Tibial nerve (tissue), 4 donors: ENCODE measurements at regions not wholly inside any gene's neighbourhood (a gene's known extent, or its start where the extent isn't known, plus 50 kb on each side); places are given as distances from the start of the nearest gene placed in this dataset.

Experiments used
- DNase-seq, 2 donors: peaks; one replicate each; pipeline ENCODE4 v3.0.0-alpha.2; 2019; ENCODE audit warnings: low spot score in 2 of 2
- H3K27ac ChIP-seq, 4 donors: fragments of 200-600 bp; sonication (generic) in 3 of 4; one replicate each; pipeline ENCODE4 v1.5.1; 2017 to 2019; ENCODE audit warnings: mild to moderate bottlenecking in 1 of 4
- H3K27me3 ChIP-seq, 2 donors: fragments of 200-600 bp; sonication (generic) in 1 of 2; one replicate each; pipeline versions ENCODE4 v1.5.1 to v1.6.0; 2017 to 2019
- H3K36me3 ChIP-seq, 3 donors: fragments of 200-600 bp; sonication (generic); one replicate each; pipeline ENCODE4 v1.5.1; 2018 to 2019
- H3K4me1 ChIP-seq, 4 donors: fragments of 200-600 bp; sonication (generic) in 3 of 4; one replicate each; pipeline ENCODE4 v1.5.1; 2017 to 2019
- H3K4me3 ChIP-seq, 4 donors: fragments of 200-600 bp; sonication (generic) in 3 of 4; one replicate each; pipeline ENCODE4 v1.5.1; 2017 to 2019; ENCODE audit warnings: mild to moderate bottlenecking in 1 of 4, moderate library complexity in 1 of 4
- H3K9me3 ChIP-seq, 4 donors: fragments of 200-600 bp; sonication (generic) in 3 of 4; one replicate each; pipeline ENCODE4 v1.5.1; 2017 to 2019
- EP300 ChIP-seq, 2 donors: sonication (generic); formaldehyde crosslinking; IDR thresholded peaks; one replicate each; pipeline ENCODE4 v1.6.1; 2017; ENCODE audit warnings: antibody characterized with exemption in 2 of 2, mild to moderate bottlenecking in 1 of 2
- POLR2A ChIP-seq, 2 donors: fragments of 450-650 bp; IDR thresholded peaks; one replicate each; pipeline ENCODE4 v1.6.1; 2017; ENCODE audit warnings: antibody characterized with exemption in 2 of 2, mild to moderate bottlenecking in 2 of 2, moderate library complexity in 2 of 2
- WGBS, 2 donors: methylation state at CpG; one replicate each; pipeline ENCODE4 v1.1.5; 2018; 5-methylcytosine and 5-hydroxymethylcytosine counted together
- TF ChIP-seq, protein P1 (sequence below), 5 experiments: fragments of 200-600 bp in 3 of 5; fragments of 450-650 bp in 2 of 5; sonication (generic) in 3 of 5; IDR thresholded peaks; one replicate each; pipeline ENCODE4 v1.5.1; 2016 to 2019; ENCODE audit warnings: antibody characterized with exemption in 5 of 5, mild to moderate bottlenecking in 3 of 5, moderate library complexity in 2 of 5

DNA sequence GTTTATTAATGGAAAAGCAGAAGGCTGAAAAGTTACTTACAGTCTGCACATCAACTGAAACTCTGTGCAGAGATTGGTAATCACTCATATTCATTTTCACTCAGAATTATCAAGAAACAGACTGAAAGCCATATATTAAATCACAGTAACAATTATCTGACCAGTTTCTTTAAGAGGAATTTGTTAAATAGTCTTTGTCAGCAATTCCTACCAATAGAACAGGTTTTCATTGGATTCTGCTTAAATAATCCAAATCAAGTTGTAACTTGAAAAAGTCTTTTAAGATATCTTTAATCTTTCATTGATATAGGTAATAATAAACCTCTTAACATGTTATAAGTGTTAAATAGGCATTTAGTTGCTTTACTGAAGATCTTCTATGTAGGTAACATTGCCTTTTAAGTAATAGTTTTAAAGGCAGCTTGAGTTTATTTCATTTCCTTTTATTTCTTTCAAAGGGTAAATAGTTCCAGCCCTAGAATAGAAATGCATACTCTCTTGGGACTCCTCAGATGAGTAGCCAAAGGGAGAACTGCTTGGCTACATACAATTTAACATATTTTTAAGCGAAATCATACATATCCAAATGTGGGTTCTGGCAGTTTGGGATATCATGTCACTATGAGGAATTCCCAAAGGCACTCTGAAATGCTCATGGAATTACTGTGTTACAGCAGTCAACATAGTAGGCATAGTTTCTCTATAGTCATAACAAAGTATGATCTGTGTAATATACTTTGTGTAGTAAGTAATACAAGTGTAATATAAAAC is 326.0 kb upstream of the SPRY2 start:
- H3K9me3 ChIP-seq = peaks cover 0 to 10% (median under 1%) of the 10 kb centered on the region in 4 donors
- no peak overlapping the region for H3K27ac ChIP-seq
- H3K36me3 ChIP-seq = no peaks in the 10 kb centered on the region
- H3K27me3 ChIP-seq = no peaks in the 10 kb centered on the region
- no peak overlapping the region for H3K4me3 ChIP-seq
- H3K4me1 ChIP-seq = no peaks in the 10 kb centered on the region
- TF ChIP-seq POLR2A (IDR thresholded peaks at IDR 0.05) (no peak), EP300 (IDR thresholded peaks at IDR 0.05) (no peak)
- TF ChIP-seq, protein P1, sequence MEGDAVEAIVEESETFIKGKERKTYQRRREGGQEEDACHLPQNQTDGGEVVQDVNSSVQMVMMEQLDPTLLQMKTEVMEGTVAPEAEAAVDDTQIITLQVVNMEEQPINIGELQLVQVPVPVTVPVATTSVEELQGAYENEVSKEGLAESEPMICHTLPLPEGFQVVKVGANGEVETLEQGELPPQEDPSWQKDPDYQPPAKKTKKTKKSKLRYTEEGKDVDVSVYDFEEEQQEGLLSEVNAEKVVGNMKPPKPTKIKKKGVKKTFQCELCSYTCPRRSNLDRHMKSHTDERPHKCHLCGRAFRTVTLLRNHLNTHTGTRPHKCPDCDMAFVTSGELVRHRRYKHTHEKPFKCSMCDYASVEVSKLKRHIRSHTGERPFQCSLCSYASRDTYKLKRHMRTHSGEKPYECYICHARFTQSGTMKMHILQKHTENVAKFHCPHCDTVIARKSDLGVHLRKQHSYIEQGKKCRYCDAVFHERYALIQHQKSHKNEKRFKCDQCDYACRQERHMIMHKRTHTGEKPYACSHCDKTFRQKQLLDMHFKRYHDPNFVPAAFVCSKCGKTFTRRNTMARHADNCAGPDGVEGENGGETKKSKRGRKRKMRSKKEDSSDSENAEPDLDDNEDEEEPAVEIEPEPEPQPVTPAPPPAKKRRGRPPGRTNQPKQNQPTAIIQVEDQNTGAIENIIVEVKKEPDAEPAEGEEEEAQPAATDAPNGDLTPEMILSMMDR (IDR thresholded peaks at IDR 0.05) = no peak
- 62 to 85% methylated on average over 1 of the region's 1 CpG for WGBS, 2 donors
- DNase-seq = no peak

GRCh38 chr13:80665792-80666333 is 324.9 kb upstream of the SPRY2 start:
- no peak for DNase-seq
- 84 to 85% methylated on average over 3 of the region's 3 CpGs for WGBS, 2 donors
- no peak for TF ChIP-seq POLR2A (IDR thresholded peaks at IDR 0.05)
- TF ChIP-seq, protein P1 (IDR thresholded peaks at IDR 0.05) = no peak
- no peak for TF ChIP-seq EP300 (IDR thresholded peaks at IDR 0.05)
- no peaks in the 10 kb centered on the region for H3K4me1 ChIP-seq
- no peaks in the 10 kb centered on the region for H3K36me3 ChIP-seq
- H3K4me3 ChIP-seq = no peak overlapping the region
- peaks cover 0 to 4% (median 0%) of the 10 kb centered on the region in 4 donors for H3K9me3 ChIP-seq
- no peak overlapping the region for H3K27ac ChIP-seq
- no peaks in the 10 kb centered on the region for H3K27me3 ChIP-seq

DNA sequence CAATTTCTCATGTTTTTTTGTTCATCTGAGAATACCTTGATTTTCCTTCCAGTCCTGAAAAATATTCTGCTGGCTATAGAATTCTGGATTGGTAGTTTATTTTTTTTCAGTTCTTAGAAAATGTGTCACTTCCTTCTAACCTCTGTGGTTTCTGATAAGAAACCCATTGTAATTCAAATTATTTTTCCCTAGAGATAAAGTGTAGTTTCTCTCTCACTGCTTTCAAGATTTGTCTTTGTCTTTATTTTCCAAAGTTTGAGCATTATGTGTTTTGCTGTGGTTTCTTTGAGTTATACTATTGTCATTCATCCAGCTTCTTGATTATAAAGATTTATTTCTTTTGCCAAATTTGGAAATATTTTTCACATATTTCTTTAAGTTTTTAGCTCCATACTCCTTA is 324.0 kb upstream of the SPRY2 start:
- no peaks in the 10 kb centered on the region for H3K36me3 ChIP-seq
- peaks cover 0 to 4% (median 0%) of the 10 kb centered on the region in 4 donors for H3K9me3 ChIP-seq
- no peak for TF ChIP-seq POLR2A (IDR thresholded peaks at IDR 0.05)
- TF ChIP-seq EP300 (IDR thresholded peaks at IDR 0.05) = no peak
- TF ChIP-seq, protein P1 (IDR thresholded peaks at IDR 0.05) = no peak
- no peaks in the 10 kb centered on the region for H3K27me3 ChIP-seq
- no peaks in the 10 kb centered on the region for H3K4me1 ChIP-seq
- no peak for DNase-seq
- H3K27ac ChIP-seq = no peak overlapping the region
- no peak overlapping the region for H3K4me3 ChIP-seq

GRCh38 chr13:80663788-80664187 is 322.9 kb upstream of the SPRY2 start:
- Histone ChIP-seq H3K27ac (no peak overlapping the region), H3K4me1 (no peaks in the 10 kb centered on the region), H3K36me3 (no peaks in the 10 kb centered on the region), H3K4me3 (no peak overlapping the region), H3K27me3 (no peaks in the 10 kb centered on the region), H3K9me3 (peaks cover 0 to 7% (median 0%) of the 10 kb centered on the region in 4 donors)
- DNase-seq = no peak
- WGBS, 2 donors = 83 to 84% methylated on average over 1 of the region's 1 CpG
- TF ChIP-seq, protein P1 (IDR thresholded peaks at IDR 0.05) = no peak
- TF ChIP-seq POLR2A (IDR thresholded peaks at IDR 0.05) = no peak
- no peak for TF ChIP-seq EP300 (IDR thresholded peaks at IDR 0.05)

GRCh38 chr13:80658705-80659104 is 317.8 kb upstream of the SPRY2 start:
- no peak for DNase-seq
- no peaks in the 10 kb centered on the region for H3K36me3 ChIP-seq
- H3K27ac ChIP-seq = no peak overlapping the region
- H3K4me3 ChIP-seq = no peak overlapping the region
- H3K4me1 ChIP-seq = no peaks in the 10 kb centered on the region
- no peaks in the 10 kb centered on the region for H3K27me3 ChIP-seq
- WGBS, 2 donors = 90 to 93% methylated on average over 15 of the region's 16 CpGs
- TF ChIP-seq, protein P1 (IDR thresholded peaks at IDR 0.05) = no peak
- TF ChIP-seq POLR2A (IDR thresholded peaks at IDR 0.05) = no peak
- peaks cover 0 to 11% (median 0%) of the 10 kb centered on the region in 4 donors for H3K9me3 ChIP-seq
